VCaP (cell line): ENCODE measurements at regions not wholly inside any gene's neighbourhood (a gene's known extent, or its start where the extent isn't known, plus 50 kb on each side); places are given as distances from the start of the nearest gene placed in this dataset.

Experiments used
- H3K27ac ChIP-seq: fragments of 450-650 bp; 2 replicates; pipeline ENCODE4 v1.5.1; 2017
- TF ChIP-seq, protein P1 (sequence below): fragments of 450-650 bp; conservative IDR thresholded peaks from 2 replicates; pipeline ENCODE4 v1.5.1; 2017; ENCODE audit warnings: mild to moderate bottlenecking, moderate library complexity

- H3K27ac ChIP-seq = no peak overlapping the region
- TF ChIP-seq, protein P1, sequence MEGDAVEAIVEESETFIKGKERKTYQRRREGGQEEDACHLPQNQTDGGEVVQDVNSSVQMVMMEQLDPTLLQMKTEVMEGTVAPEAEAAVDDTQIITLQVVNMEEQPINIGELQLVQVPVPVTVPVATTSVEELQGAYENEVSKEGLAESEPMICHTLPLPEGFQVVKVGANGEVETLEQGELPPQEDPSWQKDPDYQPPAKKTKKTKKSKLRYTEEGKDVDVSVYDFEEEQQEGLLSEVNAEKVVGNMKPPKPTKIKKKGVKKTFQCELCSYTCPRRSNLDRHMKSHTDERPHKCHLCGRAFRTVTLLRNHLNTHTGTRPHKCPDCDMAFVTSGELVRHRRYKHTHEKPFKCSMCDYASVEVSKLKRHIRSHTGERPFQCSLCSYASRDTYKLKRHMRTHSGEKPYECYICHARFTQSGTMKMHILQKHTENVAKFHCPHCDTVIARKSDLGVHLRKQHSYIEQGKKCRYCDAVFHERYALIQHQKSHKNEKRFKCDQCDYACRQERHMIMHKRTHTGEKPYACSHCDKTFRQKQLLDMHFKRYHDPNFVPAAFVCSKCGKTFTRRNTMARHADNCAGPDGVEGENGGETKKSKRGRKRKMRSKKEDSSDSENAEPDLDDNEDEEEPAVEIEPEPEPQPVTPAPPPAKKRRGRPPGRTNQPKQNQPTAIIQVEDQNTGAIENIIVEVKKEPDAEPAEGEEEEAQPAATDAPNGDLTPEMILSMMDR = no peak
Measured at GRCh38 chr21:26412885-26413284, 160.2 kb downstream of the CYYR1 start.

- H3K27ac ChIP-seq = no peak overlapping the region
- TF ChIP-seq, protein P1 = no peak
Measured at GRCh38 chr21:26409735-26410134, 163.4 kb downstream of the CYYR1 start.

DNA sequence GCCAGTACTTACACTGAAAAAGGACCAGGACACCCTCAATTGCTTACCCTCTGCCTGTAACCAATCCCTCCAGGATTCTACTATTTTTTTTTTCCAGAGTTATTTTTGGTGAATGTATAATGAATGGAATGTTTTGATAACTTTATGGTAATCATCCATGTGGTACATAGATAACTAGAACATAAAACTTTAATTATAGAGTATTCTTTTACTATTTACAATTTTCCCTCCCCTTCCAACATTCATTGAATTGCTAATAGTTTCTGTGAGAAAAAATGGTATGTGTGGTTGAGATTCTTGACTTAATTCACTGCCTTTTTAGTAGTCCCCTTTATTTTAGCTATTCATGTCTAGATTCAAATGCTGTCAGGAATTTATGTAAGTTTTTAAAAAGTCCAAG is 164.6 kb downstream of the CYYR1 start:
- H3K27ac ChIP-seq = no peak overlapping the region
- TF ChIP-seq, protein P1 = no peak

DNA sequence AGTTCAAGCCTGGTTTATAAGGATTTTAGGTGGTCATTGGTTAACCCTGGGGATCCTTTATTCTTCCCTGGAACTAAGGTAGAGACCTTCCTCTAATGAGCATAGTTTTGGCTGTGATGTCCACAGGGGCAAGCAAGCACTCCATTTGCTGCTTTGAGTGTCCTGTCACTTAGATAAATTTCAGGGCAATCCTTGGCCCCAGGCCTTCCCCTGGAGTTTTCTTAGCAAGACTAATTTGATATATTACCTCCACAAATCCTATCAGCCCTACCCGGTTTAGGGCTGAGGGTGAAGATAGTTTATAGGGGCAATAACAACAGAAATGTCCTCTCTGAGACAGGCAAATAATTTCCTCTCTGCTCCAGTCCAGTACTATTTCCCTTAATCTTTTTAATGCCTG is 166.6 kb downstream of the CYYR1 start:
- no peak overlapping the region for H3K27ac ChIP-seq
- TF ChIP-seq, protein P1 = no peak

- no peak overlapping the region for H3K27ac ChIP-seq
- TF ChIP-seq, protein P1 = no peak
Measured at GRCh38 chr21:26405735-26406361, 167.2 kb downstream of the CYYR1 start.

GRCh38 chr21:26405071-26405470 is 168.0 kb downstream of the CYYR1 start:
- no peak overlapping the region for H3K27ac ChIP-seq
- TF ChIP-seq, protein P1 = no peak

GRCh38 chr21:26404288-26404687 is 168.8 kb downstream of the CYYR1 start:
- TF ChIP-seq, protein P1 = no peak
- H3K27ac ChIP-seq = no peak overlapping the region
